ENCODE measurements at regions not wholly inside any gene's neighbourhood (a gene's known extent, or its start where the extent isn't known, plus 50 kb on each side); places are given as distances from the start of the nearest gene placed in this dataset.
"Not testable (repeated sequence)": the region's sequence is repeated elsewhere in the genome, so short reads cannot be mapped to it uniquely, and the experiment has no call there.

DNA sequence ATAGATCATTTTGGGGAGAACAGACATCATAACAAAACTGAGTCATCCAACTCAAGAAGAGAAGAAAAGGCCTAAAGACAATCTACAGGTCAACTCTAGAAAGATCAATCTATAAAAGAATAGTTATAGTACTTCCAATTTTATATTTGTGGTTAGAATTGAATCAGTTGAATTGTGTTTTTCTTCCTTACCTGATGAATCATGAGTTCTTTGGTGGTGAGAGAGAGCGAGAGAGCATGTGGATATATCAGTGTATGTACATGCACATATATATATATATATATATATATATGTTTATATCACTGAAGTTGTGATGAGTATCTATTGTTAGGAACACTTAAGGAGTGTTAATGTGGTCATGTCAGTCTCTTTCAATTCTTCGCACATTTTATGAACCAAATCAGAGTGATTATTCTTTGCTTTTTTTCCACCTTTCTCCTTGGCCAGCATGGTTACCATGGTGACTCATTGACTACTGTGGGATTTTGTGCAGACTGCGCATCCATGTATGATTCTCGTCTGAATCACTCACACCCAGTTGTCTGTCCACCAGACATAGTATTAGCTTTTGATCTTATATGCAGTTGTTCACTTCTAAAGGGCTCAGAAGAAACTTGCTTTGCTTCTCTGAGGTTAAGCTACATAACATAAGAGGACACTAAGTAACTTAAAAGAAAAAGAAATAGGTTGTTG, 90.4 kb upstream of the RAB40AL start:
- no peak overlapping the region for H3K27ac Mint-ChIP-seq
- TF ChIP-seq, protein P1, sequence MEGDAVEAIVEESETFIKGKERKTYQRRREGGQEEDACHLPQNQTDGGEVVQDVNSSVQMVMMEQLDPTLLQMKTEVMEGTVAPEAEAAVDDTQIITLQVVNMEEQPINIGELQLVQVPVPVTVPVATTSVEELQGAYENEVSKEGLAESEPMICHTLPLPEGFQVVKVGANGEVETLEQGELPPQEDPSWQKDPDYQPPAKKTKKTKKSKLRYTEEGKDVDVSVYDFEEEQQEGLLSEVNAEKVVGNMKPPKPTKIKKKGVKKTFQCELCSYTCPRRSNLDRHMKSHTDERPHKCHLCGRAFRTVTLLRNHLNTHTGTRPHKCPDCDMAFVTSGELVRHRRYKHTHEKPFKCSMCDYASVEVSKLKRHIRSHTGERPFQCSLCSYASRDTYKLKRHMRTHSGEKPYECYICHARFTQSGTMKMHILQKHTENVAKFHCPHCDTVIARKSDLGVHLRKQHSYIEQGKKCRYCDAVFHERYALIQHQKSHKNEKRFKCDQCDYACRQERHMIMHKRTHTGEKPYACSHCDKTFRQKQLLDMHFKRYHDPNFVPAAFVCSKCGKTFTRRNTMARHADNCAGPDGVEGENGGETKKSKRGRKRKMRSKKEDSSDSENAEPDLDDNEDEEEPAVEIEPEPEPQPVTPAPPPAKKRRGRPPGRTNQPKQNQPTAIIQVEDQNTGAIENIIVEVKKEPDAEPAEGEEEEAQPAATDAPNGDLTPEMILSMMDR (IDR thresholded peaks at IDR 0.05) = no peak
- peaks cover 4% of the 10 kb centered on the region for H3K9me3 Mint-ChIP-seq
- no peaks in the 10 kb centered on the region for H3K4me1 Mint-ChIP-seq
- H3K36me3 Mint-ChIP-seq (ENCODE audit: low read depth) = peaks cover 23% of the 10 kb centered on the region
- H3K4me3 Mint-ChIP-seq = no peak overlapping the region
- no peak for DNase-seq
- no peaks in the 10 kb centered on the region for H3K27me3 Mint-ChIP-seq (ENCODE audit: low read depth, poor library complexity)

DNA sequence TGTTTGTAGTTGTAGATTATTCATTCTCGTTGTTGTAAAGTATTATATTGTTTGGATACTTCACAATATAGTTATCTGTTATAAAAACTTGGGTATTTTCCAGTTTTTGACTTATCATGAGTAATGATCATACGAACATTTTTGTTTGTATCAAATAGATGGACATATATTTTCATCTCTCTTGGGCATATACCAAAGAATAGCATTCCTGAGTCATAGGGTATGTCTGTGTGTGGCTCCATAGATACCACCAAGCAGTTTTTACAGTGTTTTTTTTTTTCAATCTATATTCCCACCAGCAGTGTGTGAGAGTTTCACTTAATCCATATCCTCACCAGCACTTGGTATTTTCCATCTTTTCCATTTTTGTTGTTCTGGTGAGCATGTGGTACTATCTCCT, 89.7 kb upstream of the RAB40AL start:
- no peaks in the 10 kb centered on the region for H3K4me1 Mint-ChIP-seq
- H3K27ac Mint-ChIP-seq = no peak overlapping the region
- H3K4me3 Mint-ChIP-seq = no peak overlapping the region
- H3K36me3 Mint-ChIP-seq (ENCODE audit: low read depth) = peaks cover 23% of the 10 kb centered on the region
- no peaks in the 10 kb centered on the region for H3K9me3 Mint-ChIP-seq
- TF ChIP-seq, protein P1 (IDR thresholded peaks at IDR 0.05) = no peak
- H3K27me3 Mint-ChIP-seq (ENCODE audit: low read depth, poor library complexity) = no peaks in the 10 kb centered on the region
- DNase-seq = no peak

DNA sequence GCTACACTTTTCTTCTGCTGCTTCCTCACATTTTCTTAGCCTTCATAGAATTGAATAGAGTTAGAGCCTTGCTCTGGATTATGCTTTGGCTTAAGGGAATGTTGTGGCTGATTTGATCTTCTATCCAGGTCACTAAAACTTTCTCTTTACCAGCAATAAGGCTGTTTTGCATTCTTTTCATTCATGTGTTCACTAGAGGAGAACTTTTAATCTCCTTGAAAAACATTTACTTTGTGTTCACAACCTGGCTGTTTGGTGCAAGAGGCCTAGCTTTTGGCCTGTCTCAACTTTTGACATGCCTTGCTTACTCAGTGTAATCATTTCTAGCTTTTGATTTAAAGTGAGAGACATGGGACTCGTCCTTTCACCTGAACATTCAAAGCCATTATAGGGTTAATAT, 87.7 kb upstream of the RAB40AL start:
- no peaks in the 10 kb centered on the region for H3K4me1 Mint-ChIP-seq

DNA sequence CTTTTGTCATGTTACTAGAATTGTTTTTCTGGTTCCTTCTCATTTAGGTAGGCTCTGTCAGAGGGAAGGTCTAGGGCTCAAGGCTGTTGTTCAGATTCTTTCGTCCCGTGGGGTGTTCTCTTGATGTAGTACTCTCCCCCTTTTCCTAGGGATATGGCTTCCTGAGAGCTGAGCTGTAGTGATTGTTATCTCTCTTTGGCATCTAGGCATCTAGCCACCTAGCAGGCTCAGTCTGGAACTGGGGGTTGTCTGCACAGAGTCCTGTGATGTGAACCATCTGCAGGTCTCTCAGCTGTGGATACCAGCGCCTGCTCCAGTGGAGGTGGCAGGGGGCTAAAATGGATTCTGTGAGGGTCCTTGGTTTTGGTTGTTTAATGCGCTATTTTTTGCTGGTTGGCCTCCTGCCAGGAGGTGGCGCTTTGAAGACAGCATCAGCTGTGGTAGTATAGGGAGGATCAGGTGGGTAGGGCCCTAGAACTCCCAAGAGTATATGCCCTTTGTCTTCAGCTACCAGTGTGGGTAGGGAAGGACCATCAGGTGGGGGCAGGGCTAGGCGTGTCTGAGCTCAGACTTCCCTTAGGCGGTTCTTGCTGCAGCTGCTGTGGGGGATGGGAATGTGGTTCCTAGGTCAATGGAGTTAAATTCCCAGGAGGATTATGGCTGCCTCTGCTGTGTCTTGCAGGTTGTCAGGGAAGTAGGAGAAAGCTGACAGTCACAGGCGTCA, 78.1 kb upstream of the RAB40AL start:
- H3K4me3 Mint-ChIP-seq; H3K27me3 Mint-ChIP-seq (ENCODE audit: low read depth, poor library complexity); H3K27ac Mint-ChIP-seq; H3K4me1 Mint-ChIP-seq; DNase-seq: not testable (repeated sequence)
- H3K36me3 Mint-ChIP-seq (ENCODE audit: low read depth) = peaks cover 56% of the 10 kb centered on the region
- peaks cover 49% of the 10 kb centered on the region for H3K9me3 Mint-ChIP-seq

More for the DNA sequence above, 87.7 kb upstream of the RAB40AL start:
- Mint-ChIP-seq H3K36me3 (ENCODE audit: low read depth) (peaks cover 37% of the 10 kb centered on the region), H3K4me3 (no peak overlapping the region), H3K27me3 (ENCODE audit: low read depth, poor library complexity) (no peaks in the 10 kb centered on the region), H3K9me3 (peaks cover 15% of the 10 kb centered on the region), H3K27ac (no peak overlapping the region)
- TF ChIP-seq, protein P1 (IDR thresholded peaks at IDR 0.05) = no peak
- DNase-seq = no peak

DNA sequence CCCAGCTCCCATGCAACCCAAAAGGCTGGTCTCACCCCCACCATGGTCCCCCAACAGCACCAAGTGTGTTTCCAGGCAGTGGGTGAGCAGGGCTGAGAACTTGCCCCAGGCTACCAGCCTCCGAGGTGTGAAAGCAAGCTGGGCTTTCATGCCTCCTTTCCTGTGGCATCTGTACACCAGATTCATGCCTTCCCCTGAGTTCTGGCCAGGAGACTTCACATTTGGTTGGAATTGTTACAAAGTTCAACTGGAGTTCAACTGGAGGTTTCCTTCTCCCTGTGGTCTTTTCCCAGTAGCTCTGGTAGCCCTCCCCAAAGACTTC, 77.6 kb upstream of the RAB40AL start:
- Mint-ChIP-seq H3K9me3 (peaks cover 44% of the 10 kb centered on the region), H3K27me3 (ENCODE audit: low read depth, poor library complexity) (no peaks in the 10 kb centered on the region), H3K4me1 (no peaks in the 10 kb centered on the region), H3K36me3 (ENCODE audit: low read depth) (peaks cover 50% of the 10 kb centered on the region), H3K27ac (no peak overlapping the region), H3K4me3 (no peak overlapping the region)
- DNase-seq = no peak
- TF ChIP-seq, protein P1 (IDR thresholded peaks at IDR 0.05) = no peak

DNA sequence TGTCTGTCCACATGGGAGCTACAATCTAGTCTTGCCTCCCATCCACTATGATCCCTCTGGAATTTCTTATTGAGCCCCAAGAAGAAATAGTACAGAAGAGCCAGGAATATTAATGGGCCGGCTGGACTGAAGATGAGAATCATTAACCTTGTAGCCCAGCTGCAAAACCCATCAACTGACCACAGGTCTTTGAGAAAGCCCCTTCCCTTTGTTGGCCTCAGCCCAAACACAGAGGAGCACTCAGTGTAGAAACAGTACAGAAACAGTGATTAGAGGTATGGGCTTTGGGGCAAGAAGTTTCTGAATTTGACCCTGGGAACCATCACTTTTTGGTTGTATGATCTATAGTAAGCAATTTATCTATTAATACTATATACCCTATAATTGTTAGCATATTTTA, 76.8 kb upstream of the RAB40AL start:
- DNase-seq = no peak
- peaks cover 37% of the 10 kb centered on the region for H3K9me3 Mint-ChIP-seq
- H3K27ac Mint-ChIP-seq = no peak overlapping the region
- TF ChIP-seq, protein P1 (IDR thresholded peaks at IDR 0.05) = no peak
- no peaks in the 10 kb centered on the region for H3K27me3 Mint-ChIP-seq (ENCODE audit: low read depth, poor library complexity)
- no peaks in the 10 kb centered on the region for H3K4me1 Mint-ChIP-seq
- peaks cover 47% of the 10 kb centered on the region for H3K36me3 Mint-ChIP-seq (ENCODE audit: low read depth)
- H3K4me3 Mint-ChIP-seq = no peak overlapping the region
